ENCODE measurements at regions not wholly inside any gene's neighbourhood (a gene's known extent, or its start where the extent isn't known, plus 50 kb on each side); places are given as distances from the start of the nearest gene placed in this dataset.

DNA sequence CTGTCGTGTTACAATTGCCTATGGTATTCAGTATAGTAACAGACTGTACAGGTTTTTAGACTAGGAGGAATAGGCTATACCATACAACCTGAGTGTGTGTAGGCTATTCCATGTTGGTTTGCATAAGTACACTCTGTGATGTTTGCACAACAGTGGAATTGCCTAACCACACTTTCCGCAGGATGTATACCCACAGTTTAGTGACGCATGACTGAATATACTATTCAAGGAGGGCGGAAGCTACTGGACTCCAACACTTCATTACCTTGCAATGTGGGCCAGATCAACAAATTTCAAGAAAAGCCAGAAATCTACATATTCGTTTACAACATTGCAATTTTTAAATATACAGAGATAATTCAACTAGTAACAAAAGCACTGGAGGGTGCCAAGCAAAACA lies 317.2 kb downstream of the PDGFC start:
- DNase-seq (ENCODE audit: low read depth in 2 of 2) = no peak

DNA sequence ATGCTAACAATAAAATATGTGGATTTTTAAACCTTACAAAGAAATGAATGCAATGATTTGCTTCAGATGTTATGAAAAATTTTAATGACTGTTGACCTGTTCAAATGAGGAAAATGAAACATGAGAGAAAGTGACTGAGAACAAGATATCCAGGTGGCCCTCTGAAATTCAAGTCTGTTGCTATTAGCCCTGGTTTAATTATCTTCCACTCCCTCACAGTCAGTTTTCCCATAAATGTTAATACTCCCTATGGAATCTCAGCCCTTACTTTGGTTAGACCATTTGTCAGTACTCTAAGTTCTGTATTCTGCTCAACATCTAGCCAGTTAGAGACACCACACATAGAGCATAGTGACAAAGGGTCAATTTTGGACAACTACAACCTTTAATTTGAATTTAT lies 327.8 kb downstream of the PDGFC start:
- DNase-seq (ENCODE audit: low read depth in 2 of 2) = no peak

DNA sequence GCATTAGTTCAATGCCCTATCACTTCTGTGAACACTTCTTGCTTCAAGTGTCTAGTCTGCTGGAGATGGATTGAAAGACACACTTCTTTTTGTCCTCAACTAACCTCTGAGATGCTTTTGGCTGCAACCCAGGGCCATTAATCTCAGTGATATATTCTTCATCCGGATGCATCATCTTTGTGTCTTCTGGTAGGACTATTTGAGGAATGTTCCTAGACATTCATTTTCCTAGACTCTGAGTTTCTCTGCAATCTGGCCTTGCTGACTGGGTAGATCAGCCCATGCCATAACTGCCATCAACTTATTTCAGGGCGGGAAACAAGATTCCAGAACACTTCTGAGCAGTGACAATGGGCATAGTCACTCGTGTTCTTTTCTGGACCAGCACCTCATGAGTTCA lies 329.4 kb downstream of the PDGFC start:
- DNase-seq (ENCODE audit: low read depth in 2 of 2) = peak; percentile 58 to 63

DNA sequence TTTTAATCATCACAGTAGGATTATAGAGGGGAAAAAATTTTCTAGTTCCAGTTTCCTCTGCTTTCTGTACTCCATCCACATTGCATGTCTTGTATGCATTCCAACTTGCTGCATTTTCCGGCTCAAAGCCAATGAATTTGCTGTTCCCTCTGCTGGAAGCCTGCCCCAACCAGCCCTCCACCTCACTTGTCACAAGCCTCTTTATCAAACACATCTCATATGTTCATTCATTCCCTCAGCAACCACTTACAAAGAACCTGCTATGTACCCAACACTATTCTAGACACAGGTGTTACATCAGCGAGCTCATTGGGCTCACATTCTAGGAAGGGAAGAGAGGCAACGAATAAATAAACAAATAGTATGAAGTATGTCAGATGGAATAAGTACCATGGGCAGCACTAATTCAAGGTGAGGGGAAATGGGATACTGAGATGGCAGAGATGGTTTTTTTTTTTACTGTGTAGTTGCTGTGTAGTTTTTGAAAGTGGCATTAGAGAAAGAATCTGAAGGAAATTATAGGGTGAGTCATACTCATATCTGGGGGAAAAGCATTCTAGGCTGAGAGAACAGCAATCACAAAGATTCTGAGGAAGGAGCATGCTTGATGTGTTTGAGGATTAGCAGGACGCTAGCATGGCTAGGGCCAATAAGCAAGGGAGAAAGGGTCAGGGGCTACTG lies 332.5 kb downstream of the PDGFC start:
- DNase-seq (ENCODE audit: low read depth in 2 of 2) = peak in 1 of 2 experiments; percentile 61

DNA sequence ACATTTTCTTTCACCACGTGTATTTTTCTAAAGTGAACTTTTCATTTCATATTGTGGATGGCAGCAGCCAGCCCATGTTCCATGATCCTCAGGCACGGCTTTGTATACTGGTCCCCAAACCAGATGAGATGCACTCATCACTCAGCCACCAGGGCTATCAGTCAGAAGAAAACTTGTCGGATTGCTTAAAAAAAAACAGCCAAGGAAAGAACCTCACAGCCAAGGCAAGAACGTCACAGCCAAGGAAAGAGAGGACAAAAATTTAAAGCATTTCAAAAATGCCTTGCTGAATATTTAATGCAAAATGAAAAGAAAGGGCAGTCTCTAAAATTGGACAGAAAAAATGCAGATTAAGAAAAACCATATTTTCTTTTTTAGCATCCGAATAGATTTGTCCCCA lies 333.3 kb downstream of the PDGFC start:
- no peak for DNase-seq (ENCODE audit: low read depth in 2 of 2)

DNA sequence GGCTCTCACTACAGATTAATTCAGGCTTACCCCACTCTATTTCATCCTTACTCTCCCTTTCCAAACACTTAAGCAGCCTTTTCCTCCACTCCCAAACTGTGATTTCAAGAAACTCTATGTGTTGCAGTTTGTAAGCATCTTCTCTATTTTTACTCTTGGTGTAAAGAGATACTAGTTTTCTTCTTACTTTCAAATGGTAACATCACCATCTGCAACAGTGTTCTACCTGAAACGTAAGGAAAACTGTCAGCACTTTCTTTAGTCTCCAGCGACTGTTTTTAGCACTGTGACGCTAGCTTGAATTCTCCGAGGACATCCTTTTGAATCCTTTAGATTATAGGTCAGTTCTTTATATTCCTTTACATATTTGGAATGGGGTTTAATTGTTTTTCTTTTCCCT lies 335.2 kb downstream of the PDGFC start:
- no peak for DNase-seq (ENCODE audit: low read depth in 2 of 2)

DNA sequence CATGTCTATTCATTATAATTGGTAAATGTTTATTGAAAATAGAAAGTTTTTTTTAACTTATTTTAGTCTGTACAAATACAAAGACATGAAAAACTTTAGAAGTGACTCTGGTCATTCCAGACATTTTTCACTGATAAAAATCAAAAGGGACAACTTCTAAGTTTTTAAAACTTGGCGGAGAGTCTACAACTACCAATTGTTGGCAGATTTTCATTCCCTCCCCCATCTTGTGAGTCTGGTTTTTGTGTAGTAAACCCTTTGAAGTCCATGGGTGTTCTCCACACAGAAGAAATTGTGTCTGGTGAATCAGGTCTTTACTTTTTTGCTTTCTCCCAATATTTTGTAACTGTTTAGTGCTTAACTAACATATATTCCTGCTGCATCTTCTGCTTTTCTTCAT lies 336.5 kb downstream of the PDGFC start:
- no peak for DNase-seq (ENCODE audit: low read depth in 2 of 2)

DNA sequence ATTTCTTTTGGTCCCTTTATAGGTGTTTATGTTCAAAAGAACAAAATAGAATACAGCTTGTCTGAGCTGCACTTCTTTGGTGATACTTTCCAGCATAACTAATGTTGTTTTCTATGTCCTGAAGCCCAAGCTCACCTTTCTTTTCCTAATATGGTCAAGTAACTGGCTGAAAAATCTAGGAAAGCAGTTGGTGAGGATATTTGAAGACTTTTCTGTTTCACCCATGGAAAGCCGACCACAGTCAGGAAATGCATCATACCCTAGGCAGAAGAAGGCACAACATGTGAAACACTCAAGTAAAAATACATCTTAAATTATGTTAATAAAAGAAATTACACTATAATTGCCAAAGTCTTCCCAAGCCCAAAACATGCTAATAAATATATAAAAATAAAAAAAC lies 337.0 kb downstream of the PDGFC start:
- DNase-seq (ENCODE audit: low read depth in 2 of 2) = no peak

DNA sequence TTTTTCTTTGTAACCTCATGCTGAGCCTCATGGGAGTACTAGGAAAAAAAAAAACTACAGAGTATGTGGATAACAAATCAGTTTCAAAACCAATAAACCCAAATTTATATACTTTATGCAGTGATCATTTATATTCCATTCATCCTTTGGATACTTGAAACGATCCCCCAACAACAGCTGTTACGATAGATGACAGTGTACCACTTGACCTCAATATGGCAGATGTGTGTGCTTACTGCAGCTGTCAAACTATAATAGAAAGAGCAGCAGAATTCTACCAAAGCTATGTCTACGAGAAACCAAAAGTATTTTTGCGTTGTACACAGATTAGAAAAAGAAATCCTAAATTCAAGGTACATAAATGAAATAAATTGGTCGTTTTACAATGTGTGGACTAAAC lies 337.8 kb downstream of the PDGFC start:
- DNase-seq (ENCODE audit: low read depth in 2 of 2) = no peak

DNA sequence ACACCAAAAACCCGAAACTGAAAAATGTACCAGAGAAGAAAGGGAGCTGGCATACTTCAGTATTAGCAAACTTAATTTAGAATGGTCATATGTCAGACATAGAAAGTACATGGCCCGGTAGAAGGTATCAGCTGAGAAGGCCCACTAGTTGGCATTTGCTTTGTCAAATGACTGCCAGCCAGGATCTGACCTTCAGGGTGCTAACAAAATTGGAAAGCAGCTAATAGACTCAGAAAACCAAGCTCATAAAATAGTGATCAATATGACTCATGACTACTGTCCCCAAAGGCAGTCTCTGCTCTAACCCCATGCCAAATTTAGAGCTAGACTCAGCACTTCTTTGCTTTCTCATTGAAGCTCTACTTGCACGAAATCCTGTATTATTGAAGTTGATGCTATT lies 342.7 kb downstream of the PDGFC start:
- DNase-seq (ENCODE audit: low read depth in 2 of 2) = no peak

DNA sequence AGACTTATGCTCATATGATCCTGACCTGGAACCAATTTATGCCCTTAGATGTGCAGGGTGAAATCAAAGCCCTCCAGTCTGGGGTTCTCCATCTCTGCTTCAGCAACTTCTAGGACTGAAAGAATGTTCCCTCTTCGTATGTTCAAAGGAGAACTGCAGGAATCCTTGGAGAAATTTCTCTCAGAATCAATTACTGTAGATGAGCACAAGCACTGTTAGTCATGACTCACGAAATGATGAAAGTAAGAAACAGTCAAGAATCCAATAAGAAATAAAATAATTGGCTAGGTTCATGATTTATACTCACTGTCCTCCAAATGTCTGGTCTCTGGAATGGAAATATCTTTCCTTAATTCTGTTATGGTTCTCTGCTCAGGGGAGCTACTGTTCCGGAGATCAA lies 348.2 kb downstream of the PDGFC start:
- no peak for DNase-seq (ENCODE audit: low read depth in 2 of 2)

DNA sequence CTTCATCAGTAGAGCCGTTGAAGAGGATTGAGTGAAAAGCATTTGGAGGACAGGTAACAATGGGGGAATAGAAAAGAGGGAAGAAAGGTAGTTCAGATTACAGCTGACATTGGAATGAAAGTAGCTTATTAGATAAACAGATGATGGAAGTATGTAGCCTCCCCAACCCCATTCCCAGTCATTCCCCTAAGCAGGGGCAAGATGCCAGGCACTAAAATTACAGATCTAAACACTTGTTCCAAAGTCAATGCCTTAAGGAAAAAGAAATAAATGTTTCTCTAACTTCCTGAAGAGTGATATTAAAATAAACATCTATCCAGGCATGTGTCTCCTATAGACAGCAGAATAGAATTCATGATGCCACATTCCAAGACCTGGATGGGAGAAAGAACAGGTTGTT lies 350.8 kb downstream of the PDGFC start:
- DNase-seq (ENCODE audit: low read depth in 2 of 2) = no peak

DNA sequence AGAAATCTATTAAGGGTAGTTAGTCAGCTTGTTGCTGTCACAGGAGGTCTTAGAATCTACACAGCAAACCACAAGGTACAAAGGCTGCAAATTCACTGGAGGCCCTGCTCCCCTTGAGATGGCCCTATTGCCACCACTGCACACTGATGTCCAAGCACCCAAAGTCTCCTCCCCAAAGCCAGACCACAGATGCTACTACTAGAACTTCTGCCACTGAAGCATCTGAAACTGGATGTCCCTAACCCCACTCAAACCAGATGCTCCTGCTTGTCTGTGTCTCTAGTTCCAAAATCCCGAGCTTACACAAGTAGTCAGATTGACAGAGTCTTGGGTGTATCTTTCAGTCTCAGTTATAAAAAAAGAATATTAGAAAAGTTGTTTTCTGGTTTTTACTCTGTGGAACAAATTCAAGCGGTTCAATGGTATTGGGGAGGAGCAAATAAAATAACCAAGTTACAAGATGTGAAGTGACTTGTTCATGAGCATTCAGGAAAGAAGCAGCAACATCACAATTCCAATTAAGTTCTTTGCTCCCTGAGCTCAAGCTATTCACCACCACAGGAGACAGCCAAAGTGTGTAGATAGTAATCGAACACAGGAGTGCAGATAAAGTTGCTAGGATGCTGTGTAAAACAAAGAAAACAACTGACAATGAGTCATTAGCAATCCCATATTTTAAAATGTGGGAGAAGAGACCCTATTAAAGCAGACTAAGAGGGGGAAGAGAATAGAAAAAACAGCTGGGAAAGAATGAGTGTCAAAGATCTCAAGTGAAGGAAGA lies 352.3 kb downstream of the PDGFC start:
- DNase-seq (ENCODE audit: low read depth in 2 of 2) = no peak

DNA sequence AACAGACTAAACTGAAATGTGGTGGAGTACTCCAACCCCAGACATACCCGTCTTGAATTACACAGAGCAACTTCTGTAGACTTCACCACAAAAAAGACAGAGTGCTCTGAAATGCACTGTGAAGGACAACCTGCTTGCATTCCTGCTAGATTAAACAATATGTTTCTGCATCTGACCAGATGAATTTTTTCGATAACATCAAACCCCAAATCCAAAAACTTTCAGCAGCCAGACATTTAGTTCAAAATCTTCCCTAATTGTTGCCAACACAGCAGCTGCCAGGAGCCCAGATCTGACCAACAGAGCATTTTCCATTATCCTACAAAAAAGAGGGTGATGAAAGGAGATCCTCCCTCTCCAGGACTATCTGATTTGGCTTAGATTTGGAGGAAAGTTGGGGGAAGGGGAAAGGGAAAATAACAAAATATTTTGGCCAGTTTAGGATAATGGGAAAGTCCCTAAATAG lies 356.5 kb downstream of the PDGFC start:
- peak; percentile 95 to 96 for DNase-seq (ENCODE audit: low read depth in 2 of 2)

DNA sequence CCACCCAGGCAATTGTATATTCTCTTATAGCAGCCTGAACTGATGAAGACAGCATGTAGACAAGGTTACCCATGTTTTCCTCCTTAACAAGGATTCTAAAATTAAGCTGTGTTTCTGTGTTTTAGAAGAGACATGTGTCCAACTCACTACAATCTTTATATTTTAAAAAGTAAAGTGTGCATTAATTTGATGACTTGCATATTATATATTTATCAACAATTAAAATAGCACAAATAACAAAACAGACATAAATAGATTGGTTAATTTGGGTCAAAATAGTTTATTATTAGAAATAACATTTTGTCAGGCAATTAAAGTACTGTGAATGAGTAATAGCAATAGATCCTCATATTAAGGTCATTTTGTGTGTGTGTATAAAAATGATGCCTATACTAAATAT lies 357.1 kb downstream of the PDGFC start:
- no peak for DNase-seq (ENCODE audit: low read depth in 2 of 2)

DNA sequence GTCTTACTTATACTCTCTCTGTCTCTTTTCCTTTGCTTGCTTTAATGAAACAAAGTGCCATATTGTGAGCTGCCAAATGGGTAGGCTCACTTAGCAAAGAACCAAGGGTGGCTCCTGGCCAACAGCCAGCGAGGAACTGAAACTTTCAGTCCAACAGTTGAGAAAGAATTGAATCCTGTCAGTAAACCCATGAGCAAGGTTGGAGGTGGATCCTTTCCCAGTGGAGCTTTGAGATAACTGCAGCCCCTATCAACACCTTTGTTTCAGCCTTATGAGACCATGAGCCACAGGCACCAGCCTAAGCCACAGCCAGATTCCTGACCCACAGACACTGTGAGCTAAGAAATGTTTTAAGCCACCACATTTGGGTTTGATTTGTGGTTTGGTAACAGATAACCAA lies 362.2 kb downstream of the PDGFC start:
- no peak for DNase-seq (ENCODE audit: low read depth in 2 of 2)

DNA sequence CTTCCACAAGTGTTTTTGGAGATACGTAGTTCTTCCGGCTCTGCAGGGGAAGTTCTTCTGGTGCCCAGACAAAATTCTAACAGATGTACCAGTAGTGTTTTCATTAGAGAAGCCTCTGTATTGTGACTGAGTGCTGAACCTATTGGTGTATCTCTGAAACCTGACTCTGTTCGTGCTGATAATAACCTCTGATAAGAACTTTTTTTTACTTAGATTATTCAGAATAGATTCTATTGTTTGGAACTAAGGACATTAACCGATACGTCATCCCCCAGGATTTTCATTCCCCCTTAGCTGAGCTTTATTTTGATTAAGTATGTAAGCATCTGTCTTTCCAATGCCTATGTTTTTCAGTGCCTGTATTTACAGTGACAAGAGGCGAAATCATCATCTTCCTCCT lies 362.9 kb downstream of the PDGFC start:
- DNase-seq (ENCODE audit: low read depth in 2 of 2) = no peak

DNA sequence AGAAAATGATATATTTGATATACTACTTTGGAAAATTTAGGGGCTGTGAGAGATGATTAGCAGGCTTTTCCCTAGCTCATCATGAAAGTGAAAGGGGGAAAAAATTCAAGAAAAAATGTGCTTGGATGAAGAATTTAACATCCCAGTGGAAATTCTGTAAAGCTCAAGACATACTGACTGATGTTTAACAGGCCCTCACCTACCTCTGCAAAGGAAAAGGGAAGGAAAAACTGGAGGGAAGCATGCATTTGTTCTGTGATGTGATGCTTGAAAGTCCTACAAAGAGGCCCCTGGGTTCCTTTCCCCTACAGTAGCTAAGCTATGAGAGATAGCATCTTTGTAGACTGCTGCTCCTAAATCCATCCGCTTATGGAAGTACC lies 364.1 kb downstream of the PDGFC start:
- no peak for DNase-seq (ENCODE audit: low read depth in 2 of 2)

DNA sequence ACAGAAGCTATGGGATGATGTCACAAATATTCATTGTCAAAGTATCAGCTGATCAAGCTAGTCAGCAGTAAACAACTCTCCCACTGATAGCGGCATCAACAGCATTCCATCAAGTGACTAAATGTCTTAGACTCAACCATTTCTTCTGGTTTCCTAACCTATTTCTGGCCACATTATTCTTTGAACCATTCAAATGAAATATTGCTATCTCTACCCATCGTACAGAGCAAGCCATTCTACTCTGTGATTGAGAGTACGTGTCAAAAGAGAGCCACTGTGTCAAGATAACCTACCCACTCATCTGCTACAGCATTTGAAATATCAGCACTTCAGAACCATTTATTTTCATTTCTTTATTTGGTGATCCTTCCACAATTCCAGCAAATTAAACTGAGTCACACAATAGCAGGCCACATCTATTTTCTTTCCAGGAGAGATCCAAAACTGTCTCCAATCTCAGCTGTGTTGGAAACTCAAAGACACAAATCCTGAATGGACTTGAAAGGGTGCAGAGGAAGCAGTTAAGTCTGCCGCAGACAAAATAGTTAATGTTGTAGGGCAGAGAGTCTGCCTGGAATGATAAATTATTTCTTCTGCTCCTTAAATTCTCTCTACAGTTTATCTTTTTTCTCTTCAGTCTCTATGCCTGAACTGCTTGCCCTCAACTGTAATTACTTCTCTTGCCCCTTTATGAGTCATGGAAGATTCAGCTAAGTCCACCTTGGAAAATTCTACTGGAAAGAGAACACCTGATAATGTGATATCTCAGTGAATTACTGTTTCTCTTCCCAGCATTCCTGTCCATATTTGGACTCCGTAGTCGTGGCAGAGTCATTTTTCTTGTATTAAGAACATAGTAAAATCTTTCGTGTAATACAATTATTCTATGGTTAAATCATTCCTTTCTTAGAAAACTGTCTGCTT lies 364.8 kb downstream of the PDGFC start:
- no peak for DNase-seq (ENCODE audit: low read depth in 2 of 2)

DNA sequence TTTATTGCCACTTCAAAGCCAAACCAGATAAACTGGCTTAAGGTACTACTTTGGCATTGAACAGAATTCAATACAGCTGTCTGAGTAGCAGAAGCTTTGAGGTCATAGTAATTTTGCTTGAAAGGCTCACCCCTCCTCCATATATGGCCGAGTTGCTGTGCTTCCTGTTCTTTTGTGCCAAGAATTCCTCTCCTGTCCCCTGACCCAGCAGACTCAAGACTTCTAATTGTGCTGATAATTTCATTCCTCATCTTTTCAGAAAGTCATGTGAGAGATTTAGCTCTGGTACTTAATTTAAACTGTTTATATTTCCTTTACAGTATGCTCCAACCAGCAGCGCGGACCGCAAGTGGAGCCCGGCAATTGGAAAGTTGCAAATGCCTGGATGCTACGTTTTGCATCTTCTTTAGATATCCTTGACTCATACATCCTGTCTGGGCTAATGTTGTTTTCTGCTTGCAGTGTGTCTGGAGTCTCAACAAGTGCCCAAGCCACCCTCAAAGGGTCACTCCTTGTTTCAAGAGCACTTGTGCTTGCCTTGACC lies 373.4 kb downstream of the PDGFC start:
- DNase-seq (ENCODE audit: low read depth in 2 of 2) = peak; percentile 34 to 46

DNA sequence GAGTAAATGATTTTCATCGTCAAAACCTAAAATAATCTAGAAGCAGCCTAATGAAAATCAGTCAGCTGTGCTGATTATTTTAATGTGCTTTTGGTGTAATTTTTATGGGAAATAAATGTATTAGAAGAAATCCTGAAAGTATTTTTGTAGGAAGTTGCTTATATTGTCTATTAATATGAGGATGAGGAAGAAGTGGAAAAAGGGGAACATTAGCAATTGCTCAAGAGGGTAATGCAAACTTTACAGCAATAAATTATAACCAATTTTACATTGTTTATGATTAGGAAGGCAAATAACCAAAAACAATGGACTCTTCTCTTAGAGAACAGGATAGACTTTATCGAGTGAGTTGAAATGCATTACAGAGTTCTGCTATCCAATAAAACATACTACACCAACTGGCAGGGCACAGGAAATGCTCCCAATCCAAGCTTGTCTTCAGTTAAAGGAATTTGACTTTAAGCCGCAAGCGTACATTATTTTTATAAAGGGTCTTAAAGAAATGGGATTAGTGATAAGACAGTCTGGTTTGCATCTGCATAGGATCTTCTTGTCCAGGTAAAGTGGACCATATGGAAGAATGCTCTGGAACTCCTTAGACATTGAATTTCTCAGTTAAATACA lies 374.8 kb downstream of the PDGFC start:
- DNase-seq (ENCODE audit: low read depth in 2 of 2) = no peak

DNA sequence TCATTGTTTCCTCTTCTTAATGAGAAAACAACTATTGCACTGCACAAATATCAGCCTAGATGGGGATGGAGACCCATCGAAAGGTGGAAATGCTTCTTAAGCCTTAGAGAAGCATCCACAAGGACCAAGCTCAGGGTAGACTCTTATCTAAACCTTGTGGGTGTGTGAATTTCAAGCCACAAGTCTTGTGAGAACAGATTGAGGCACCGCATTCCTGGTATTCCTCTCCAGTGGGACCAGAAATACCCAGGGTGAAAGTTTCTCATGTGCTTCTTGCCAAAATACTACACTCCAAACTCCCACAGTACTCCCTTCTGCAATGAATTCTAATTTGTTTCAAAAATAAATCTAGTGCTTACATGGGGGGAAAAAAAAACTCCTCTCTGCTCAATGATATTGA lies 375.6 kb downstream of the PDGFC start:
- no peak for DNase-seq (ENCODE audit: low read depth in 2 of 2)
